A673 (cell line): ENCODE measurements at regions not wholly inside any gene's neighbourhood (a gene's known extent, or its start where the extent isn't known, plus 50 kb on each side); places are given as distances from the start of the nearest gene placed in this dataset.

ENCODE experiments used
- BruUV-seq: library from RNA; stranded (reverse); fragments of 400-500 nt; replicated peaks from 2 replicates; lab custom pipeline; 2021; lab: Mats Ljungman, UMichigan
- CTCF ChIA-PET: fragments of 300-600 bp; sonication (Branson Sonifier 250); formaldehyde crosslinking; loops from one replicate; lab custom pipeline; 2022; ENCODE audit warnings: antibody characterized with exemption; lab: Charles Lee
- POLR2A ChIA-PET: fragments of 300-600 bp; sonication (Branson Sonifier 250); formaldehyde crosslinking; loops from one replicate; lab custom pipeline; 2022; ENCODE audit warnings: antibody characterized with exemption; ENCODE audit not compliant: low non-redundant PET; lab: Charles Lee
- DNase-seq: peaks from one replicate; pipeline ENCODE4 v3.0.0-alpha.2; 2015; ENCODE audit warnings: low spot score
- H3K27ac ChIP-seq: fragments of 200-600 bp; sonication (generic); 2 replicates; pipeline ENCODE4 v1.5.1; 2016; ENCODE audit warnings: mixed run types, low read depth, mild to moderate bottlenecking, mixed read lengths, antibody characterized with exemption, low read length; ENCODE audit not compliant: poor library complexity, severe bottlenecking
- H3K27me3 ChIP-seq: fragments of 200-600 bp; sonication (generic); replicated peaks from 2 replicates; pipeline ENCODE4 v1.6.1; 2017; ENCODE audit warnings: mixed run types, low read depth, mild to moderate bottlenecking, mixed read lengths, antibody characterized with exemption, low read length; ENCODE audit not compliant: insufficient read depth, poor library complexity
- H3K36me3 ChIP-seq: fragments of 200-600 bp; sonication (generic); 2 replicates; pipeline ENCODE4 v1.6.1; 2016; ENCODE audit warnings: mixed run types, mild to moderate bottlenecking, mixed read lengths, antibody characterized with exemption, low read length; ENCODE audit not compliant: insufficient read depth, poor library complexity, severe bottlenecking
- H3K4me1 ChIP-seq: fragments of 200-600 bp; sonication (generic); 2 replicates; pipeline ENCODE4 v1.6.1; 2017; ENCODE audit warnings: mixed run types, mild to moderate bottlenecking, mixed read lengths, antibody characterized with exemption, low read length; ENCODE audit not compliant: insufficient read depth, poor library complexity, severe bottlenecking
- H3K4me3 ChIP-seq: fragments of 200-600 bp; sonication (generic); 2 replicates; pipeline ENCODE4 v1.5.1; 2016; ENCODE audit warnings: low read depth, mixed run types, mild to moderate bottlenecking, mixed read lengths, low read length; ENCODE audit not compliant: poor library complexity, severe bottlenecking
- H3K9me3 ChIP-seq: fragments of 200-600 bp; sonication (generic); 2 replicates; pipeline ENCODE4 v1.6.1; 2016; ENCODE audit warnings: mixed run types, low read depth, mild to moderate bottlenecking, mixed read lengths, antibody characterized with exemption, low read length; ENCODE audit not compliant: poor library complexity, severe bottlenecking
- CTCF ChIP-seq: fragments of 300-800, 200-600 bp; sonication (generic); conservative IDR thresholded peaks from 2 replicates; pipeline ENCODE4 v1.5.1; 2017; ENCODE audit warnings: low read depth, mild to moderate bottlenecking, antibody characterized with exemption, low read length, moderate library complexity, mixed read lengths
- EZH2 ChIP-seq: fragments of 200-600 bp; sonication (generic); IDR thresholded peaks from 2 replicates; pipeline ENCODE4 v1.6.1; 2017; ENCODE audit warnings: borderline replicate concordance, low read depth, mild to moderate bottlenecking, mixed read lengths, antibody characterized with exemption, low read length; ENCODE audit not compliant: poor library complexity, severe bottlenecking
- intact Hi-C: fragments of 100-400 bp; cut with micrococcal nuclease; formaldehyde crosslinking; loops from one replicate; pipeline ENCODE4 v1.10.0; 2022; ENCODE audit not compliant: unreplicated experiment

GRCh38 chr7:24504836-24505235 lies 68.4 kb upstream of the PALS2 start:
- Histone ChIP-seq H3K27ac (no peak overlapping the region), H3K36me3 (no peaks in the 10 kb centered on the region), H3K4me3 (no peak overlapping the region), H3K27me3 (no peaks in the 10 kb centered on the region), H3K9me3 (no peaks in the 10 kb centered on the region), H3K4me1 (no peaks in the 10 kb centered on the region)
- no peak for DNase-seq
- BruUV-seq = no TSS peak
- no peak for TF ChIP-seq CTCF
- TF ChIP-seq EZH2 = no peak
- intact Hi-C loops = no loop called here
- CTCF ChIA-PET = no interaction called here
- POLR2A ChIA-PET = no interaction called here

- CTCF ChIA-PET = no interaction called here
Measured at GRCh38 chr7:24505968-24506367, 67.3 kb upstream of the PALS2 start.

GRCh38 chr7:24508316-24508715 lies 64.9 kb upstream of the PALS2 start:
- POLR2A ChIA-PET = no interaction called here
- Histone ChIP-seq H3K4me1 (no peaks in the 10 kb centered on the region), H3K36me3 (no peaks in the 10 kb centered on the region), H3K27me3 (no peaks in the 10 kb centered on the region), H3K9me3 (no peaks in the 10 kb centered on the region), H3K27ac (no peak overlapping the region), H3K4me3 (no peak overlapping the region)
- TF ChIP-seq CTCF (no peak), EZH2 (no peak)
- intact Hi-C loops = no loop called here
- no TSS peak for BruUV-seq
- CTCF ChIA-PET = no interaction called here
- DNase-seq = no peak

More at GRCh38 chr7:24505968-24506367, 67.3 kb upstream of the PALS2 start:
- Histone ChIP-seq H3K36me3 (no peaks in the 10 kb centered on the region), H3K4me3 (no peak overlapping the region), H3K9me3 (no peaks in the 10 kb centered on the region), H3K27ac (no peak overlapping the region), H3K27me3 (no peaks in the 10 kb centered on the region), H3K4me1 (no peaks in the 10 kb centered on the region)
- no TSS peak for BruUV-seq
- DNase-seq = no peak
- POLR2A ChIA-PET = no interaction called here
- no peak for TF ChIP-seq EZH2
- no peak for TF ChIP-seq CTCF
- intact Hi-C loops = no loop called here
